Loucy (cell line): ENCODE measurements at regions not wholly inside any gene's neighbourhood (a gene's known extent, or its start where the extent isn't known, plus 50 kb on each side); places are given as distances from the start of the nearest gene placed in this dataset.

Source experiments
- H2AFZ ChIP-seq: fragments of 200-600 bp; sonication (generic); 2 replicates; pipeline ENCODE4 v1.6.0; 2016; ENCODE audit warnings: antibody characterized with exemption, mild to moderate bottlenecking, low read length, moderate library complexity
- H3F3A ChIP-seq: fragments of 200-600 bp; 2 replicates; pipeline ENCODE4 v1.6.0; 2016; ENCODE audit warnings: antibody characterized with exemption, low read depth, mild to moderate bottlenecking
- H3K27me3 ChIP-seq: fragments of 200-600 bp; sonication (generic); 2 replicates; pipeline ENCODE4 v1.6.1; 2014; ENCODE audit warnings: low read length, mild to moderate bottlenecking; ENCODE audit not compliant: insufficient read depth, poor library complexity, severe bottlenecking
- H3K36me3 ChIP-seq: fragments of 200-600 bp; sonication (generic); 2 replicates; pipeline ENCODE4 v1.6.1; 2016; ENCODE audit warnings: low read length; ENCODE audit not compliant: insufficient read depth
- H3K4me1 ChIP-seq: fragments of 200-600 bp; sonication (generic); 2 replicates; pipeline ENCODE4 v1.5.1; 2014; ENCODE audit warnings: low read length, mild to moderate bottlenecking; ENCODE audit not compliant: insufficient read depth, poor library complexity, severe bottlenecking
- H3K4me2 ChIP-seq: fragments of 200-600 bp; sonication (generic); 2 replicates; pipeline ENCODE4 v1.6.0; 2014; ENCODE audit warnings: antibody characterized with exemption, low read length, low read depth, mild to moderate bottlenecking; ENCODE audit not compliant: poor library complexity, severe bottlenecking
- H3K4me3 ChIP-seq: fragments of 200-600 bp; sonication (generic); 2 replicates; pipeline ENCODE4 v1.5.1; 2014; ENCODE audit warnings: low read length, mild to moderate bottlenecking, mixed read lengths; ENCODE audit not compliant: poor library complexity, severe bottlenecking
- H3K79me2 ChIP-seq: fragments of 200-600 bp; sonication (generic); 2 replicates; pipeline ENCODE4 v1.6.1; 2014; ENCODE audit warnings: low read length; ENCODE audit not compliant: insufficient read depth
- H3K9ac ChIP-seq: fragments of 200-600 bp; sonication (generic); 2 replicates; pipeline ENCODE4 v1.6.0; 2014; ENCODE audit warnings: mild to moderate bottlenecking, low read depth, low read length, moderate library complexity; ENCODE audit not compliant: poor library complexity, severe bottlenecking
- H3K9me2 ChIP-seq: fragments of 200-600 bp; sonication (generic); replicated peaks from 2 replicates; pipeline ENCODE4 v1.6.1; 2016; ENCODE audit warnings: low read depth, low read length, mixed read lengths
- H3K9me3 ChIP-seq: fragments of 200-600 bp; sonication (generic); 2 replicates; pipeline ENCODE4 v1.6.1; 2014; ENCODE audit warnings: mild to moderate bottlenecking, antibody characterized with exemption, low read length, low read depth; ENCODE audit not compliant: insufficient read depth
- H4K20me1 ChIP-seq: fragments of 200-600 bp; sonication (generic); 2 replicates; pipeline ENCODE4 v1.6.0; 2014; ENCODE audit warnings: antibody characterized with exemption, low read length, mild to moderate bottlenecking; ENCODE audit not compliant: insufficient read depth, poor library complexity, severe bottlenecking
- CTCF ChIP-seq: fragments of 200-600 bp; sonication (generic); conservative IDR thresholded peaks from 2 replicates; pipeline ENCODE4 v1.5.1; 2014; ENCODE audit warnings: mild to moderate bottlenecking, antibody characterized with exemption, low read length
- EZH2phosphoT487 ChIP-seq: fragments of 200-600 bp; IDR thresholded peaks from 2 replicates; pipeline ENCODE4 v1.6.1; 2018; ENCODE audit warnings: antibody characterized with exemption, mild to moderate bottlenecking, moderate library complexity, borderline replicate concordance

DNA sequence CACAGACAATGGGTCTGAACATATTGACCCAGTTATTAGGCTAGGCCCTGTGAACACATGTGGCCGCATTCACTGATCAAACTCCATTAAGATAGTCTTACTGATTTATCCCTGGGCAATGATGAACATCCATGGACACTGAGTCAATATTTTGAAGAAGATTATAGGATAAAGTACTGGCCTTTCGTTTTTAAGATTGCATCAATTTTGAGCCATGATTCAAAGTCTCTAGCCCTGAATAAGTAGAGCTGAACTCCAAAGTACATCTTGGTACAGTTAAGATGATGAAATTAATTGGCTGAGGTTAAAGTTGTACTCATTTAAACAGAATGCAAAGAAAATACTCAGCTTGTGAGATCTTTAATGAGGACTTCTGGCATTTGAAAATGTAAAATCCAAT lies 1581.9 kb downstream of the EFNB2 start:
- H3K9me3 ChIP-seq: no peaks in the 10 kb centered on the region
- TF ChIP-seq EZH2phosphoT487: no peak
- no peak for TF ChIP-seq CTCF
- no peak overlapping the region for H3K9ac ChIP-seq
- no peaks in the 10 kb centered on the region for H3K4me1 ChIP-seq
- H3K4me3 ChIP-seq: no peak overlapping the region
- H3K9me2 ChIP-seq: no peaks in the 10 kb centered on the region
- no peak overlapping the region for H3K4me2 ChIP-seq
- no peaks in the 10 kb centered on the region for H3F3A ChIP-seq
- H3K79me2 ChIP-seq: no peaks in the 10 kb centered on the region
- H3K36me3 ChIP-seq: no peaks in the 10 kb centered on the region
- no peaks in the 10 kb centered on the region for H3K27me3 ChIP-seq
- no peak overlapping the region for H2AFZ ChIP-seq
- no peaks in the 10 kb centered on the region for H4K20me1 ChIP-seq

- H3K4me1 ChIP-seq: no peaks in the 10 kb centered on the region
- H3K36me3 ChIP-seq: no peaks in the 10 kb centered on the region
- H3K9me2 ChIP-seq: no peaks in the 10 kb centered on the region
- peak overlapping the region; percentile 5 for H3K4me2 ChIP-seq
- H3F3A ChIP-seq: no peaks in the 10 kb centered on the region
- no peaks in the 10 kb centered on the region for H3K79me2 ChIP-seq
- no peak overlapping the region for H3K9ac ChIP-seq
- no peaks in the 10 kb centered on the region for H3K9me3 ChIP-seq
- TF ChIP-seq EZH2phosphoT487 (no peak), CTCF (no peak)
- H3K27me3 ChIP-seq: no peaks in the 10 kb centered on the region
- no peak overlapping the region for H3K4me3 ChIP-seq
- H4K20me1 ChIP-seq: no peaks in the 10 kb centered on the region
- H2AFZ ChIP-seq: peak overlapping the region; percentile 64
Observed at GRCh38 chr13:104949840-104950740, 1585.4 kb downstream of the EFNB2 start.

GRCh38 chr13:104944176-104944575 lies 1591.3 kb downstream of the EFNB2 start:
- Histone ChIP-seq H3K9ac (no peak overlapping the region), H3F3A (no peaks in the 10 kb centered on the region), H3K36me3 (no peaks in the 10 kb centered on the region), H3K79me2 (no peaks in the 10 kb centered on the region), H3K4me2 (no peak overlapping the region), H3K4me1 (no peaks in the 10 kb centered on the region), H3K27me3 (no peaks in the 10 kb centered on the region), H3K9me3 (no peaks in the 10 kb centered on the region), H3K9me2 (no peaks in the 10 kb centered on the region), H4K20me1 (no peaks in the 10 kb centered on the region), H2AFZ (no peak overlapping the region), H3K4me3 (no peak overlapping the region)
- TF ChIP-seq CTCF: no peak
- no peak for TF ChIP-seq EZH2phosphoT487
